HS-27A (cell line): ENCODE measurements at regions not wholly inside any gene's neighbourhood (a gene's known extent, or its start where the extent isn't known, plus 50 kb on each side); places are given as distances from the start of the nearest gene placed in this dataset.

Experiments used
- DNase-seq: peaks from one replicate; pipeline ENCODE4 v3.0.0-alpha.2; 2012; ENCODE audit warnings: low read depth, missing footprints

GRCh38 chr7:12941512-12941911 is 254.1 kb downstream of the ARL4A start:
- no peak for DNase-seq

DNA sequence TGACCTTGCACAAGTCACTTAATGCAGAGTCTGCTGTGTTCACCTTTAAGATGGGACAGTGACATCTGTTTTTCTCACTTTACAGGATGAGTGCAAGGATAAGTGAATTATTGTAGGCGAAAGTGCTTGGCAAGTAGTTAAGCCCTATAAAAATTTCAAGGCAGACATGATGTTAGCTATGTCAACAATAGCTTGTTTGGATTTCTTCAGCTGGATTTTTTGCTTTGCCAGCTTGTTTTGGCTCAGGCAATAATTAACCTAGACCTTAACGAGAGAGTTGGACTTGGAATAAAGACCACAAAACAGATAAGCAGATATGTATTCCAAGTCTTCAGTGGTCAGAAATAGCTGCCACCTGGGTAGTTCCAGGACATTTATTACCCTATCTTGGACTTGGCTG is 255.2 kb downstream of the ARL4A start:
- no peak for DNase-seq

GRCh38 chr7:12943781-12944180 is 256.3 kb downstream of the ARL4A start:
- DNase-seq, result no peak

- no peak for DNase-seq
Observed at GRCh38 chr7:12945901-12946300, 258.5 kb downstream of the ARL4A start.

GRCh38 chr7:12947465-12947864 is 260.0 kb downstream of the ARL4A start:
- no peak for DNase-seq

DNA sequence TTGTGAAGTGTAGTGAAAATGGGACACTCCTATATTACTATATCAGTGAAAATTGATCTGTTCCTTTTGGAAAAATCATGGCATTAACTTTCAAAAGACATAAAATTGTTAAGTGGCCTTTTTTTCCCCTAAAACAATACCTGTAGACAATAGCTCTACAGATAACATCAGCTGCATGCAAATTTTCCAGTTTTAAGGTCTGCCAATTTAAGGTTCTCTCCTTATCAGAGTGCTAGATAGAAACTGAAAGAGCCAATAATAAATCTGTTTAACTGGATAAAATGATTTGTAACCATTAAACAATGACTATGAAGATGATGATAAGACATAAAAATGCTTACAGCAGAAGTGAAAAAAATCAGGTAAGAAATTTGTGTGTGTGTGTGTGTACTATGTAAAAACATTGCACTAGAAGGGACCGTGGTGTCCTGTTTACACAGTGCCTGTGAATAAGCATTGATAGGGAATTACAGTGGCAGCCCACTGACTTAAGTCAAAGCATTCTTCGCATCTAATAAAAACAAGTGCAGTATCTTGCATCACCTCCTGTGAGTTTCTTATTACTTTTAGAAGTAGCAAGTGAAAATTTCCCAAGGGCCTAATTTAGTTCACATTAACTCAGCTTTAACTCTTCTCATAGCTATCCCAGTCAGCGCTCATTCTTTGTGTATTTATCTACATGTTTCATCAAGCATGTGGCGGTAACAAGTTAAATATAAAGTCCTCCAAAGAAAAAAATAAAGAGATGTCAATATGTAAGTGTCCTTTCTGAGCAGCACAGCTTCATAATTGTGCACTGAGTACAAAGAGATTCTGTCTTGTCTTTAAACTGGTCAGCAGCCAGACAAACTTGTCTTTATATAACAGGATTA is 261.9 kb downstream of the ARL4A start:
- no peak for DNase-seq

- DNase-seq, result peak; percentile 43
Observed at GRCh38 chr7:12951397-12951801, 264.0 kb downstream of the ARL4A start.

- DNase-seq, result no peak
Observed at GRCh38 chr7:12954380-12955033, 267.1 kb downstream of the ARL4A start.

DNA sequence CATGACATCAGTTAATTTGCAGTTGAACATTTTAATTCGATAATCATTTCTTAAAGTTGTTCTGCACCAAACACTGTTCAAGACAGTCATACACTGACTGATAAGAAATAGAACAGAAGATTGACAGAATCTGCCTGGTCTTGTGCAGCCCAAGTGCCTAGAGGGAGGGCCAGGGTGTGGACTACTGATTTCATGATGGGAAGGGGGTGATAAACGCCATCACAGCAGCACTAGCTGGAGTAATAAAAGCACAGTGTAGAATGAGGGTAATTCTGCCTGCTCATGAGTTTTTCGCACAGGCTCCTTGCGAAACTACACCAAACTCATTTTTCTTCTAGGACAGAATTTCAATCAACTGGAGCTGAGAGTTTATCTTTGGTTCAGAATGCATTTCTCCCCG is 270.1 kb downstream of the ARL4A start:
- DNase-seq, result no peak

GRCh38 chr7:12961910-12962480 is 274.6 kb downstream of the ARL4A start:
- DNase-seq, result no peak

DNA sequence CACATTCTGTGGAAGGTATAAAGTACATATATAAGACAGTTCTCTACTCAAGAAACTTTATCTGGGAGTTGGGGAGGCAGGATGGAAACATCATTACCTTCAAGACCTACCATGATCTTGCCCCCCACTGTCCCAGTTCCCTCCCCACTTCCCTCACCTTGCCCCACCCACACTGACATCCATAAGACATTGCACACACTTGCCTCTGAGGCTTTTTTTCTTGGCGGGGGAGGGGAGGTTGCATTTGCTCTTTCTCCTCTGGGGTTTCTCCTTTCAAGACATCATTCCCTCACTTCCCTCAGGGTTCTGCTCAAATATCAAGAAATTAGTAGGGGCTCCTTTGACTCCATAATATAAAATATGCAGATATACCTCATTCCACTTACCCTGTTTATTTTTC is 276.0 kb downstream of the ARL4A start:
- DNase-seq, result no peak

GRCh38 chr7:12964836-12965235 is 277.4 kb downstream of the ARL4A start:
- no peak for DNase-seq

GRCh38 chr7:12965767-12966166 is 278.3 kb downstream of the ARL4A start:
- no peak for DNase-seq

DNA sequence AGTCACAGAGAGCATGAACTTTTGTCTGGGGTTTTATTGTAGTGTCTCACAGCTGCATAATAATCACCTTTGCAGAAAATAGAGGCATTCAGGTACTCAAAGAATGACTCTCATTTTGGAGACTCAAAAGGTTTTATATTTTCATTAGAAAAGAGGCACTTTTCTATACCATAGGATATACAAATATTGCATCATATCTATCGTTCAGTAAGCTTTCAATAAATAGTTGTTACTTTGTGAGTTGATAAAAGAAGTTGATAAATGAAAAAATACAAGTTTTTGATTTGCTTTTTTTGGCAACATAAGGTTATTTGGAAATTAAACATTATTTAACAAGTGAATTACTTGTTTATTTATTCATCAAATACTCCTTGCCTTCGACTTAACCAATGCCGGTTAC is 279.9 kb downstream of the ARL4A start:
- no peak for DNase-seq

DNA sequence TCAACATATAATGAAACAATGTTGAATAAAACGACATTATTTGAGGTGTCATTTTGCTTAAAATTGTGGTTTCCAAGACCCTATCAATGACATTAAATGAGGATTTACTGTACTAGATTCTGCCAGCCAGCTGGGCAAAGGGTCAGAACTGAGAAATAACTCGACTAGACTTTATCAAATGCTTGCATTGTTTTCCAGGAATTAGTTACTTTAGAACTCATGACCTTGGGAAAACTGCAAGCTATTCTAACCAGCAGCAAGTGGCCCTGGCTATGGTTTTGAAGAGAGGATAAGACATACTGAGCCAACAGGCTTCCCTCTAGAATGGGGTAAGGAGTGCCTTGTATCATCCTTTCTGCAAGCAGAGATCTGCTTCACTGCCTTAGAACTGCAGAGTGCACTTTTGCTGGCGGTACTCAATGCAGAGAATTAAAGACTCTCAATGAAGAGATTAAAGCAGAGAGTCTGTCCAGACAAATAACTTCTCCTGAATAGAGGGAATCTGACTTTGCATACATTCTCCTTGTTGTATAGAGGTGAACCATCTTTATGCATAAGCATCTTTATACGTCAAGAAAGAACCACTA is 281.5 kb downstream of the ARL4A start:
- DNase-seq, result no peak

DNA sequence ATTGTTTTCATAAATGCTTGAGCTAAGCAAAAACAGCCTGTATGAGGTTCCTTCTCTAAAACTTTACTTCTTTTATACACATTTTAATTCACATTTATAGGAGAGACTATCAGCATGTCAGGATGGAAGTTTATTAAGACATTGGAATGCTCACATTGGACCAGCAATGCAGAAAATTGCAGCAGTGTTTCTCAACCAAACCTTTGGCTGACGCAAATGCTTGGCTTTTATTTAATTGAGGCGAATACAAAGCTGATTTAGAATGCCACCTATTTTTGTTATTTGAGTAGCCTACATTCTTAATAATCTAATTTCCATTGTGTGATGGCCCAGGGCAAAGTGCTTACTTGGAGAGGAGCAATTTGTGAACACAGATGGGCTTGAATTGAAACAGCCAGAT is 283.2 kb downstream of the ARL4A start:
- DNase-seq, result no peak

DNA sequence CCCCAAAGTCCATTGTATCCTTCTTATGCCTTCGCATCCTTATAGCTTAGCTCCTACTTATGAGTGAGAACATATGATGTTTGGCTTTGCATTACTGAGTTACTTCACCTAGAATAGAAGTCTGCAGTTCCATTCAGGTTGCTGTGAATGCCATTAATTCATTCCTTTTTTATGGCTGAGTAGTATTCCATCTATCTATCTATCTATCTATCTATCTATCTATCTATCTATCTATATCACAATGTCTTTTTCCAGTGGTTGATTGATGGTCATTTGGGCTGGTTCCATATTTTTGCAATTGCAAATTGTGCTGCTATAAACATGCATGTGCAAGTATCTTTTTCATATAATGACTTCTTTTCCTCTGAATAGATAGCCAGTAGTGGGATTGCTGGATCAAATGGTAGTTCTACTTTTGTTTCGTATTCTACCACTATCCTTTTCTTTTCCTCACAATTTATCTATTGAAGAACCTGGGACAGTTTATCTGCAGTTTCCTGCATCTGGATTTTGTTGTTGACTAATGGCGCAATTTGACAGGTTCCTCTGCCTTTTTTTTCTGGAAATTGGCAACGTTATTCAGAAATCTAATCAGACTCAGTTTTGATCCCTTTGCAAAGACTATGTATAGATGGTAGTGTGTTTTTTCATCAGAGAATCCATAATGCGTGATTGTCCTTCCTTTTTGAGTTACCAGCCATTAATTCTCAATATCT is 287.2 kb downstream of the ARL4A start:
- no peak for DNase-seq

DNA sequence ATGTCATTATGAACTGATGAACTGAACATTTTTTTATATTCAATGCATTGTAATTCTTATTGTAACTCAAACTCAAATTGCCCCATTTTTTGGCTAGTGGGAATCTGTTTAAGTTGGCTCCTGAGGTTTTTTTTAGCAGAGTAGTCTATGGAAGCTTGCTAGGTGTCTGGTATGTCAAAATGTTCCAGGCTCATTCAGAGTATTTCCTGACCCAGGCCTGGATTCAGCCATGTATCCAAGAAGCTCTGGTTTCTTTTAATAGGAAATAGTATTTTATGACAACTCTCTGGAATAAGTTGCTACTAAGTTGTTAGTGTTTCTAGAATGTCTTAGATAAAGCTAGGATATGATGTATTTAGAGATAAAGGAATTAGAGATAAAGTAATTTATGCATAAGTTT is 288.0 kb downstream of the ARL4A start:
- DNase-seq, result no peak

DNA sequence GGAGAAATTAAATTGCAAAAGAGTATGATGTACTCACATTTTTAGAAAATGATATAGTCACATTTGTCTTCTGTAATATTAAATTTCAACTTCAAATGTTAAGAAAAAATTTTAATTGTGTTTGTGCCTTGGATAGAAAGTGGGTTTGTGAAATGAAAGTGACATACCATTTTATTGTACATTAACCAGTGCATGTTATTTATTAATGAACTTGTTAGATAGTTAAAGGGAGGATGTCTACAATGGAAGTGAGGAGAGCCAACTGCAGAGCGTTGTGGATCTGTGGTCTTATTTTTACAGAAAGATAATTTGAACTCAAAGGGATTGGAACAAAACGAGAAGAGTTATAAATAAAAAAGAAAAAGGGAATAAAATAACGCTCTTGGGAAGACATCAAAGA is 291.7 kb downstream of the ARL4A start:
- no peak for DNase-seq

DNA sequence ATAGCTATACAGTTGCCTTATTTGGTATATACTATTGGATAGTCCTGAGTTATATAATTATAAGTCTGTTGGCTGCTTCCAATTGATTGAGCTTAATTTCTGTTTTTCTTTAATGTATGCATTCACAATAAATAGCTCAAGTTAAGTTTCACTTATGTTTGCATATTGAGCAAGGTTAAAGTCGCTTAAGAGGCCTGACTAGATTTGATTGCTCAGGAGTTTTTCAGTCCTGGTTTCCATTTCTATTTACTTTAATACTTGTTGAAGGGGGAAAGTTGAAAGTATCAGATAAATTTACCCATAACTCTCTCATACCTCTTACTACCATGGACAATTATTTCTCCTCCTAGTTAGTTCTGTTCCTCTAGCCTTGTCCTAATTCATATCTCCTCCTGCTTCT is 294.7 kb downstream of the ARL4A start:
- DNase-seq, result no peak

GRCh38 chr7:12984117-12984516 is 296.7 kb downstream of the ARL4A start:
- no peak for DNase-seq

DNA sequence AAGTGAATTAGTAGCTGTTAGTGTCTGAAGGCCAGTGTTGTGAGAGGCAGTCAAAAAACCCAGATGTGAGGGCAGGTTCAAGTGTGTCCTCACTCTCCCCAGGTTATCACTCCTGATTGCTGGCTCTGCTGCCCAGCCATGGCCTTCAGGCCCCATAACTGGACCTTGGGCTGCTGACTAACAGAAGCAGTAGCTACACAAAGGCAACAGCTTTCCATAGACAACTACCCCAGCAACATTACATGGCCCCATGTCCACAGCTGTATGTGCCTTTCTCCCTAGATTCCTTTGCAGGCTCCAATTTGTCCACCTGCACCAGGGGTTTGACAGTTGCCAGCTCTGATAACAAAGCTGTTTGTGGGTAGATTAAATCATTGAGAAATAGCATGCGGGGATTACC is 297.8 kb downstream of the ARL4A start:
- no peak for DNase-seq
